NCI-H226 (cell line): ENCODE measurements at regions not wholly inside any gene's neighbourhood (a gene's known extent, or its start where the extent isn't known, plus 50 kb on each side); places are given as distances from the start of the nearest gene placed in this dataset.
"Not testable (repeated sequence)": the region's sequence is repeated elsewhere in the genome, so short reads cannot be mapped to it uniquely, and the experiment has no call there.

Experiments
- DNase-seq: peaks from one replicate; pipeline ENCODE4 v3.0.0-alpha.2; 2015

- DNase-seq, result not testable (repeated sequence)
Measured at GRCh38 chr15:77861997-77862635, 215.4 kb downstream of the TBC1D2B start.

GRCh38 chr15:77860071-77860691, 217.3 kb downstream of the TBC1D2B start:
- DNase-seq, result no peak

DNA sequence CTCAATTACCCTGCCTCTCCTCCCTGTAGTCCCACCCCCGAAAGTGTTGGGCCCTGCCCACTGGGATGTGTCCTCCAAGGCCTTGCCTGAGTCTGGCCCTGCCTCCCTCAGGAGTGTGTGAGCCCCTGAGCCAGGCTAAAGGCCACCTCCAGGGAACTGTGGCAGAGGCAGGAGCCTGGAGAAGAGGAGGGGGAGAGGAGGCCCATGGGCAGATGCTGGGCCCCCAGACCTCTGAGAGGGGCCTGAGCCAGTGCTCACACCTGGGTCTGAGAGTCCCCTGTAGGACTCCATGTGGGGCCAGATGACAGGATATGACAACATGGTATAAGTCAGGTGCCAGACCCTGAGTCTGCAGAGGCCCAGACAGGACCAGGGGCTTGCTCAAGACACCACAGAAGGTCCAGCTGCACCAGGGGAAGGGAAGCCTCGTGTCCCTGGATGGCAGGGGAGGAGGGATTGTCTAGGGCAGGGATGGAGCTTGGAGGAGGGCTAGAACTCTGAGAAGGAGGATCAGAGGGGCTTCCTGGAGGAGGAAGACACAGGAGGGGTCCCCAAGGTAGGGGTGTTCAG, 217.9 kb downstream of the TBC1D2B start:
- DNase-seq, result no peak

GRCh38 chr15:77858792-77859490, 218.6 kb downstream of the TBC1D2B start:
- DNase-seq, result no peak

DNA sequence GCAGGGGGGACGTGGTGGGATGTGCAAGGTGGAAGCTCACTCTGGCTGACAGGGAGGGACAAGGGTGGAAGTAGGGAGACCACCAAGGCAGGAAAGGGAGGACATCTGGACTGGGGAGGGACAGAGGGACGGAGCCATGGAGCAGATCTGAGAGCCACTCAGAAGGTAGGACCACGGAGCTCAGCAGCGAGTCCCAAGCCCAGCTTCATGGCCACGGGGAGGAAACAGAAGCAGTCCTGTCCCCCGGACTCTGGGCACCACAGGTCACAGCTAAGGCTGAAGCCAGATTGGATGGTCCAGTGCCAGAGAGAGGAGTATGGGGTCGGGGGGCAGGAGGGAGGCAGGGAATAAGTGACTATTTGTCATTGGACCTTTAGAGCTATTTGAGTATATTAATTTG, 220.1 kb downstream of the TBC1D2B start:
- no peak for DNase-seq

DNA sequence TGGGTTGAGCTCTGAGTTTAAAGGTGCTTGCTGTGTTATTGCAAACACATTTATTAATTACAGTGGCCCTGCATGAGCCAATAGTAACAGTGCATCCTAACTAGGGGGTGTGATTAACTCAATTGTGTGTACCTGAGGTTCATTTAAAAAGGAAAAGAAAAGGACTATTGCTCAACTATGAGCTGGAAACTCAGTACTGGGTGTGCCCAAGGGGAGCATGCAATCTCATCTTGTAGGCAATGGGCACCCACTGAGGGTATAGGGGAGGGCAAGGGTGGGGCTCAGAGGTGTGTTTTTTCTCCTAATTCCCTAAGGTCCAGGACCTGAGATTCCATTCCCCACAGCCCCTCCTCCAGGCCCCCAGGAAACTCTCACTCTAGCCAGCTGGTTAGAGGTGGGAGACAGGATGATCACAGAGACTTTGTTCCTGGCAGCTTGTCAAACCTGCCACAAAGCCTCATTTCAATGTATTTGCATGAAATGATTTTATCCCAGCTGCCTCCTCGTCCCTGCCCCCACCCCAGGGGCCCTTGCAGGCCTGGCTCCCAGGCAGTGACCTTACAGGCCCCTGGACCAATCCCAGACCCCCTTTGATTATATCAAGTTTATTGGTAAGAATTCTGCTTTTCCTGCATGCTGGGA, 220.7 kb downstream of the TBC1D2B start:
- no peak for DNase-seq

DNA sequence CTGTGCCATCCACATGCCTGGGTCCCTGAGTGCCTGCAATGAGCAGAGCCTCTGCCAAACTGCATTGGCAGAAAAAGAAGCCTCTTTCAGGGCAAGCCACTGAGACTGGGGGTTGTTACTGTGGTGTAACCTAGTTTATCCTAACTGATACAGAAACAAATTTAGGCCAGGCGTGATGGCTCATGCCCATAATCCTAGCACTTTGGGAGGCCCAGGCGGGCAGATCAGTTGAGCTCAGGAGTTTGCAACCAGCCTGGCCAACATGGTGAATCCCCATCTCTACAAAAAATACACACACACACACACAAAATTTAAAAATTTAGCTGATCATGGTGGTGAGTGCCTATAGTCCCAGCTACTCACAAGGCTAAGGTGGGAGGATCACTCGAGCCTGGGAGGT, 221.6 kb downstream of the TBC1D2B start:
- no peak for DNase-seq

- no peak for DNase-seq
Measured at GRCh38 chr15:77854980-77855379, 222.3 kb upstream of the LINGO1 start.

DNA sequence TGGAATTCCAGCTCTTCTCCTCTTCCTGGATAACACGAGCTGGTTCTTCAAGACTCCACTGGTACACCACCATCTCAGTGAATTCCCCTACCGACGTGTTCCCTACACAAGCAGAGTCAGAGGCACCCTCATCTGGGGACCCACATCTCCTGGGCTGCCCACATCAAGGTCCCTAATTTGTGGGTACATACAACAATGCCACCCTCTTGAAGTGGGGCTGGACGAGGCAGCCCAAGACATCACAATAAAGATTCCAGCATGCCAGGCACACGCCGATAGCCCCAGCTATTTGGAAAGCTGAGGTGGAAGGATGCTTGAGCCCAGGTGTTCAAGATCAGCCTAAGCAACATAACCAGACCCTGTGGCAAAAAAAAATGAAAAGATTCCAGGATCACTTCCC, 221.2 kb upstream of the LINGO1 start:
- DNase-seq, result no peak

- DNase-seq, result no peak
Measured at GRCh38 chr15:77853008-77853328, 220.3 kb upstream of the LINGO1 start.

DNA sequence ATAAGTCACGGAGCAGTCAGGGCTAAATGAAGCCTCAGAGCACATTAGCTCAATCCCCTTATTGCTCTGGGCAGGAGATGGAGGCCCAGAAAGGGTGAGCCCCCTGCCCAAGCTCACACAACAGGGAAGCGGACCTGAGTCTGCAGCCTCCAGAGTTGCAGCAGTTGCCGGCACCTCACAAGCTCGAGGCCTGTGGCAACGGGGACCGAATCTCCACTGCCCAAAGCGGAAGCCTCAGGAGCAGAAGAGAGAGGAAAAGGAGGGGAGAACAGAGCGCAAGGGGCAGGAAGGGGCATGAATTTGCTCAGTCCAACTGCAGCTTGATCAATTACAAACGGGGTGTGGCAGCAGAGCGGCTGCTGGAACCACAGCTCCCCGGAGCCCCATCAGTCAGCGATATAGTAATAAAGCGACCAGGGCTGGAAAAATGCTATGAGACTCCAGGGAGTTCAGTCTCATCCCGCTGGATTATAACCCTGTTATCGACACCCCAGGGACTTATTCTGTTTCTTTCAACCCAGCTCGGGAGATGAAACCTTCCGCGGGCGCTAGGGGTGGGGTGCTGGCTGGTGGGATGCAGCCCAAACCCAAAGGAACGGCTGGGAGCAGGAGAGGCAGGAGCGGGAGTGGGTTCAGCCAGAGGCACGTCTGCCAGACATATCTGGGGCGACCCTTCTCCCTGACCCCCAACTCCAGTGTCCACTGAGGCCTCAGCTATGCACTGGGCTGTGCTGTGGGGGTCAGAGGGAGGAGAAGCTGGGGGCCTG, 219.7 kb upstream of the LINGO1 start:
- no peak for DNase-seq

DNA sequence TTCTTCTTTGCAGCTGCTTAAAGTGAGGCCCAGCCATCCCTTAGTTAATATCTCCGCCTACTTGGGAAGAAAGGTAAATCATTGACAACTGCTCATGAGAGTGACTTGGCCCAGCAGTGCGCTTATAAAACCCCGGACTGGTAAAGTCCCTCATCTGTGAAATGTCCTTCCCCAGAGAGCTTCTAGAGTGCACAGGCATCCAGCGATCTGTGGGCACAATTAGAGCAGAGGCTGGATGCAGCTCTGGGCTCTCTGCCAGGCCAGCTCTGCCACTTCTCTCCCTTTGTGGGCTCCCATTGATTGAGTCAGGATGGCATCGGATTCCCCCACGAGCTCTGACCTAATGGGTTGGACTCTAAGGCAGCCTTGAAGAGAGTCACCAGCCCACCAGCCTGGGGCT, 219.0 kb upstream of the LINGO1 start:
- DNase-seq, result no peak

DNA sequence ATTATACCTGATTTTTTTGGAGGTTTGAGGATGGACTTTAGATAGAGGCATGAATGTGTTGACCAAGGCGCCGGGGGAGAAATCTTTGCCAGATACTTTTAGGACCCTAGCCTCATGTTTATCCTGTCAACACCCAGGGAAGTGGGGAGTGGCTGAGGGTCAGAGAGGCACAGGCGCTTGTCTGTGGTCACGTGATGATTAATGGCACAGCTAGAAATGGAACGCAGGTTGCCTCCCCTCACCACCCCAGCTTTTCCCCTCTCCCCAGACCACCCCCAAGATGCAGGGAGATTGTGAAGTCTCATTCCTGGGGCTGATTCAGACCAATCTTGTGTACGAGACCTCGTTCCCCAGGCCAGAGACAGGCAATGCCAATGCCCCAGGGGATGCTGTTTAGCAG, 218.4 kb upstream of the LINGO1 start:
- no peak for DNase-seq

- no peak for DNase-seq
Measured at GRCh38 chr15:77846986-77847385, 214.3 kb upstream of the LINGO1 start.

DNA sequence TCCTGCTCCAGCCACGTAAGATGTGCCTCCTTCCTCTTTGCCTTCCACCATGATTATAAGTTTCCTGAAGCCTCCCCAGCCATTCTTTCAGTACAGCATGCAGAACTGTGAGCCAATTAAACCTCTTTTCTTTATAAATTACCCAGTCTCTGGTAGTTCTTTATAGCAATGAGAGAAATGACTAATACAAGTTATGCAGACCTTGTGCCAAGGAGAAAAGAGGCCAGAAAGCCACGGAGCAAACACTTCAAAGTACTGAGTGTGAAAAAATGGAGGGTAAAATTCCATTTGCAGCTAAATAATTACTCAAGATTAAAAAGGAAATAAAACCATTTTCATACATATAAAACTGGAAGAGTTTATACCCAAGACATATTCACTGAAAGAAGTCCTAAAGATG, 213.6 kb upstream of the LINGO1 start:
- peak; percentile 25 for DNase-seq

- no peak for DNase-seq
Measured at GRCh38 chr15:77844798-77845446, 212.2 kb upstream of the LINGO1 start.

- DNase-seq, result no peak
Measured at GRCh38 chr15:77843546-77843945, 210.8 kb upstream of the LINGO1 start.

- DNase-seq, result peak; percentile 95
Measured at GRCh38 chr15:77840991-77841775, 208.5 kb upstream of the LINGO1 start.

DNA sequence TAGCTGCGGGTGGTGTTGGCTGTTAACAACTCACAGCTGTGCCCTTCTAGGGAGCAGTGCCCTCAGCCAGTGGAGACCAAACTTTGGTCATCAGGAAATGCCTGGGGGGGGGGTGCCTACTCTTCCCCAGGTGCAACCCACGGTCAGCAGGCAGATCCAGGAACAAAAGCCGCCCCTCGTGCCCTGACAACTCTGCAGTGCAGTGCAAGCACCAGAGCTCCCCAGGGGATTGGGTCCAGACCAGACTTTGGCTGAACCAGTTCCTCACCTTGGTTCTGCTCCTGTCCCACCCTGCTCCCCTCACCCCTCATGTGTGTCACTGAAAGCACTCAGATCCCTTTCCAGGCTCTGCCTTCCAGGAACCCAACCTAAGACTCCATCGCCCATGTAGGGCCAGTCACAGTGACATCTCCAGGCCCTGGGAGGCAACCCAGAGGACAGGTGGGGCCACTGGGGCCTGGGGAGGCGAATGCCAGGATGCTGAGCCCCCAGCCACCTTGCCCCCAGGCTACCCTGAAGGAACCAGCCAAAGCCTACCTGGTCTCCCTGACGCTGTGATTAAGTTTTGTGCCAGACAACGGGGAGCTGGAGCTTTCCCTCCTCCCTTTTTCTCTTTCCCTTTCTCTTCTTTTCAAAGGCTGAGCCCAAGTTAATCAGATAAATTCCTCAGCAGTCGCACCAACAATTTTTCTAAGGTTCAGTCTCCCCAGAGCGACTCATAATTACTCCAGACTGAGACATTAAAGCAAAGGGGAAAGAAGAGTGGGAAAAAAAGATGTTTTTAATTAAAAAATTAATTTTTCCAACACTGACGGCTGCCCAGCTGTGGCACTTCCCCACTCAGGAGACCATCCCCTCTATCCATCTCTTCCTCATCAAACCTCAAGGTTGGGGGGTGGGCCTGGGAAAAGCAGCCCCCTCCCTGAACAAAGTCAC, 207.5 kb upstream of the LINGO1 start:
- no peak for DNase-seq

DNA sequence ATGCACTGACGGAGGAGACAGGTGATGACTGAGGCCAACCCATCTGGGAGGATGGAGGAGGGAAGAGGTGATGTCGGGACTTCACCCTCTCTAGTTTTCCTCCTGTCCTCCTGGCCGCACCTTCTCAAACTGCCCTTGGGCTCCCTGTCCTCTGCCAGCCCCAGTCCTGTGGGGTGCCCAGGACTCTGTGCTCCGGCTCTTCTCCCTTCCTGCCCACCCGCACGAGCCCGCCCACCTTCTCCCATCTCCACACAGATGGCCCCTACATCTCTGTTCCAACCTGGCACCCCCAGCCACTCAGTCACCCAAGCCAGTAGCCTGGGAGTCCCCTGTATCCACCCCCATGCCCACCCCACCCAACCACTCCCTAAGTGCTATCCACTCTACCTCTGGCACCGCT, 206.7 kb upstream of the LINGO1 start:
- no peak for DNase-seq
